HL-60 (cell line): ENCODE measurements at regions not wholly inside any gene's neighbourhood (a gene's known extent, or its start where the extent isn't known, plus 50 kb on each side); places are given as distances from the start of the nearest gene placed in this dataset.

Experiments
- GABPA ChIP-seq: IDR thresholded peaks from 2 replicates; pipeline ENCODE4 v1.6.1; 2012; ENCODE audit warnings: low read depth
- TF ChIP-seq, protein P1 (sequence below): IDR thresholded peaks from one replicate; pipeline ENCODE4 v1.5.1; 2011; ENCODE audit warnings: low read length, control low read depth, inconsistent platforms; ENCODE audit not compliant: insufficient read depth

- TF ChIP-seq, protein P1, sequence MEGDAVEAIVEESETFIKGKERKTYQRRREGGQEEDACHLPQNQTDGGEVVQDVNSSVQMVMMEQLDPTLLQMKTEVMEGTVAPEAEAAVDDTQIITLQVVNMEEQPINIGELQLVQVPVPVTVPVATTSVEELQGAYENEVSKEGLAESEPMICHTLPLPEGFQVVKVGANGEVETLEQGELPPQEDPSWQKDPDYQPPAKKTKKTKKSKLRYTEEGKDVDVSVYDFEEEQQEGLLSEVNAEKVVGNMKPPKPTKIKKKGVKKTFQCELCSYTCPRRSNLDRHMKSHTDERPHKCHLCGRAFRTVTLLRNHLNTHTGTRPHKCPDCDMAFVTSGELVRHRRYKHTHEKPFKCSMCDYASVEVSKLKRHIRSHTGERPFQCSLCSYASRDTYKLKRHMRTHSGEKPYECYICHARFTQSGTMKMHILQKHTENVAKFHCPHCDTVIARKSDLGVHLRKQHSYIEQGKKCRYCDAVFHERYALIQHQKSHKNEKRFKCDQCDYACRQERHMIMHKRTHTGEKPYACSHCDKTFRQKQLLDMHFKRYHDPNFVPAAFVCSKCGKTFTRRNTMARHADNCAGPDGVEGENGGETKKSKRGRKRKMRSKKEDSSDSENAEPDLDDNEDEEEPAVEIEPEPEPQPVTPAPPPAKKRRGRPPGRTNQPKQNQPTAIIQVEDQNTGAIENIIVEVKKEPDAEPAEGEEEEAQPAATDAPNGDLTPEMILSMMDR: no peak
- TF ChIP-seq GABPA: no peak
Observed at GRCh38 chr15:35956056-35956455, 410.1 kb upstream of the DPH6 start.
